ENCODE measurements at regions not wholly inside any gene's neighbourhood (a gene's known extent, or its start where the extent isn't known, plus 50 kb on each side); places are given as distances from the start of the nearest gene placed in this dataset.
"Not testable (repeated sequence)": the region's sequence is repeated elsewhere in the genome, so short reads cannot be mapped to it uniquely, and the experiment has no call there.

- no peak for DNase-seq (ENCODE audit: low spot score)
Observed at GRCh38 chr9:28464481-28465216, 891.4 kb upstream of the C9orf72 start.

DNA sequence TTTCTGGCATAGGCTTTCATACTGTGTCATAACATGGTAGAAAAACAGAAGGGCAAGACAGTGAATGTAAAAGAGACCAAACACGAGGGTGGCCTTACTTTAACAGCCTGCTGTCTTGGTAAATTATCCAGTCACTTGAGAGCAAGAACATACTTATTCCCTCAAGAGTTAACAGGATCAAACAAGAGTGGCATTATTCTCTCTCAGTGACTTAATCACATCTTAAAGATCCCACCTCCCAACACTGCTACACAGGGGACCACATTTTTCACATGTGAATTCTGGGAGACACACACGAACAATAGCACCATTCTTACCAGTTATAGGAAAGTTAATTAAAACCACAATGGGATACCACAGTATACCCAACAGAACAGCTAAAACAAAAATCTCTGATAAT lies 898.0 kb upstream of the C9orf72 start:
- no peak for DNase-seq (ENCODE audit: low spot score)

DNA sequence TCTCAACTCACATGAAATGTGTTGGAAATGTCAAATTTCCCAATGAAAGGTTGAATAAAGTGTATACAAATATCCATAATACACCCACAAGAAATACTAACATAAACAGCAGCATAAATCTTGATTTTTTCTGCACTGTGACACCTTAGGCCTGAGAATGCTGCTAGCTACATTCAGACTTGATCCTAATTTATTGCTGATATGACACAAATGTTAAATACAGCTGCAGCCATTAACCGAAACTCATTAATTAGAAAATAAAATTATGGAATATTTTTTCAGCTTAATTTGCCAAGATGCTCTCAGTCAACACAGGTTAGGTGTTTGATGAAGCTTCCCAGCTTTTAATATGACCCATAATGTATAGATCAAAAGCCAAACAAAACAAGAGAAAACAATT lies 914.3 kb upstream of the C9orf72 start:
- DNase-seq (ENCODE audit: low spot score), result no peak

DNA sequence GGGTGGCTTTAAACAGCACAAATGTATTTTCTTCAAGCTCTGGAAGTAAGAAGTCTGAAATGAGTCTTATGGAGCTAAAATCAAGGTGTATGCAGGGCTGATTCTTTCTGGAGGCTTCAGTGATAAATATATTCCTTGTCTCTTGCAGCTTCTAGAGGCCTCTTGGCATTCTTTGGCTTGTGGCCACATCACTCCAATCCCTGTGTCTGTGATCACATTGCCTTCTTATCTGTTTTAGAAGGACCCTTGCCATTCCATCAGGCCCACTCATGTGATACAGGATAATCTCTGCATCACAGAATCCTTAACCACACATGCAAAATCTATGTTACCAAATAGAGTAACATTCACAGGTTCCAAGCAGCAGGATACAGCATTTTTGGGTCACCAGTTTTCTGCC lies 917.8 kb upstream of the C9orf72 start:
- no peak for DNase-seq (ENCODE audit: low spot score)

DNA sequence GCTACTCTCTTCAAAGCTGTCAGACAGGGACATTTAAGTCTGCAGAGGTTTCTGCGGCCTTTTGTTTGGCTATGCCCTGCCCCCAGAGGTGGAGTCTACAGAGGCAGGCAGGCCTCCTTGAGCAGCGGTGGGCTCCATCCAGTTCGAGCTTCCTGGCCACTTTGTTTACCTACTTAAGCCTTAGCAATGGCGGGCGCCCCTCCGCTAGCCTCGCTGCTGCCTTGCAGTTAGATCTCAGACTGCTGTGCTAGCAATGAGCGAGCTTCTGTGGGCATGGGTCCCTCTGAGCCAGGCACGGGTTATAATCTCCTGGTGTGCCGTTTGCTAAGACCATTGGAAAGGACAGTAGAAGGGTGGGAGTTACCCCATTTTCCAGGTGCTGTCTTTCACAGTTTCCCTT lies 924.9 kb upstream of the C9orf72 start:
- DNase-seq (ENCODE audit: low spot score), result not testable (repeated sequence)

- no peak for DNase-seq (ENCODE audit: low spot score)
Observed at GRCh38 chr9:28502189-28502588, 928.9 kb upstream of the C9orf72 start.

GRCh38 chr9:28502741-28503140 lies 929.5 kb upstream of the C9orf72 start:
- DNase-seq (ENCODE audit: low spot score), result no peak

DNA sequence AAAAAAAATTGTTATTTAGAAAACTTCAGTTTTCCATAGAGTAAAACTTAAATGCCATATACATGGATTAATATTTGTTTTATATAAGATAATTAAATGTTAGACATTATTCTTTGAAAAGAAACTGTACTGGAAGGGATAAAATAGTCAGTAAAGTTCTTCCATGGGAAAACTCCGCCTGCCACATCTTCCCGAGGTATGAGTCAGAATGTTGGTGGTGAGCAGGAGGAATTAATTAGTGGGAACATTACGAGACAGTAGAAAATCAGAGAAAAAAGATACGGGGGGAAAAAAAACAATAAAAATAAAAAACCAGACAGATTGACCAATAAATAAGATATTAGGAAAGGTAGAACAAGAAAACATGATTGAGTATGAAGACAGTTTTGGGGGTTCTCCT lies 930.3 kb upstream of the C9orf72 start:
- no peak for DNase-seq (ENCODE audit: low spot score)

GRCh38 chr9:28518439-28518838 lies 945.2 kb upstream of the C9orf72 start:
- DNase-seq (ENCODE audit: low spot score), result no peak

DNA sequence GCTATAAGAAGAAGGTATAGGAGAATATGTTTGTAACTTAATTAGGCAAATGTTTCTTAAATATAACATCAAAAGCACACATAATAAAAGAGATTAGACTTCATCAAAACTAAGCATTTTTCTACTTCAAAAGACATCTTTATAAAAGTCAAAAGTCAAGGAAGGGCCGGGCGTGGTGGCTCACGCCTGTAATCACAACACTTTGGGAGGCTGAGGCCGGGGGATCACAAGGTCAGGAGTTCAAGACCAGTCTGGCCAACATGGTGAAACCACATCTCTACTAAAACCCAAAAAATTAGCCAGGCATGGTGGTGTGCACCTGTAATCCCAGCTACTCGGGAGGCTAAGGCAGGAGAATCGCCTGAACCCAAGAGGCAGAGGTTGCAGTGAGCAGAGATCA lies 951.0 kb upstream of the C9orf72 start:
- not testable (repeated sequence) for DNase-seq (ENCODE audit: low spot score)

DNA sequence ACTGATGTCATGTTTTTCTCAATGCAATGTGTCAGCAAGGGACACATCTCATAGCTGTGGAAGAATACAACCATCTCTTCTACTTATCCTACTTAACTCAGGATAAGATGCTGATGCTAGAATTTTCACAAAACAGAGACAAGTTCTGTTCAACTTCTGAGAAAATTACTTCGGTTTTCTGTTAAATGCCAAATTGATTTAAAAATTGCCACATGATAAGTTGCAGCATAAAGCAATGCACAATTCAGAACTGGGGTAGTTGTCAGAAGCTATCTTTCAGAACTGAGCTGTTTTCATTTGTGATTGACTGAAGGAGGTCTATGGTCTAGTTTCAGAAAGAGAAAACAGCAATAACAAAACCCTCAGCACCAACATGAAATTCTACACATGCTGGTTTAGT lies 954.8 kb upstream of the C9orf72 start:
- DNase-seq (ENCODE audit: low spot score), result no peak

DNA sequence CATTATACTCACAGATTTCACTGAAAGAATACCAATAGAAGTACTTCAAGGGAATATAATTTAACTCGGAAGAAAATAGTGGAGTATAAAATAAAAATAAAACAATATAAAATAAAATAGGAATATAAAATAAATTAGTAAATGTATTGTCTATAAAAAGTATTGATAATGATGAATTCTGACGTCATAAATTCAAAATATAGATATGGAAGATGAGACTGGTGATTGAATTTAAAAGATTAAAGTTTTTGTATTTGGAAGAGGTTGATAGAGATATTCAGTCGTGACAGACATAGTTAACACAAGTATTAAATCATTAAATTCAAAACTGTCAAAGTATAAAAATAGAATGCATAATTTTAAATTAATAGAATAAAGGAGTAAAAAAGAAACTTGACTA lies 964.9 kb upstream of the C9orf72 start:
- no peak for DNase-seq (ENCODE audit: low spot score)

DNA sequence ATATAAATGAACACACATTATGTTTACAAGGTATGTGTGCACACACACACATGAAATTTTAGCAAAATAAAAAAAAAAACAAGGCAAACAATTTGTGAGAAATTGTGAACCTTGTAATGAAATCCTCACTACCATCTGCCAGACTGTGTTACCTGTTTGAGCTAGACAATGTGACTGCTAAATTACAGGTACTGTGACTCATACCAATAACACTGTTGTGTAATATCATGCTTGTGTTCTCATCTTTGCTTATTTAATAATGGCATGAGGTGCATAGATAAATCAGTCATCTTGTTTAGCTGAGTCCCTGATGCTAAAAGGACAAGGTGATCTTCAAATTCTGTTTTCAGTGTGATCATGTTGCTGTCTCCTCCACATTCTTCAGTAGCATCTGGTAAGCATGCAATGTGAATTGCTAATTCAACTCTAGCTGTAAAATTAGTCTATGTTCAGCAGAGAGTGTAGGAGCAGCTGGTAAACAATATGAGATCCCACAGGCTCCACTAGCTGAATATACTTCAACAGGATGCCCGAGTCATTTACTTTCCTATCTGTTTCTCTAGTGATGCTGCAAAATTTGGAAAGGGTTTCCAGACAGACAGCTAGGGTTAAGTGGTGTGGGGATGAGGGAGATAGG lies 966.3 kb upstream of the C9orf72 start:
- DNase-seq (ENCODE audit: low spot score), result no peak

DNA sequence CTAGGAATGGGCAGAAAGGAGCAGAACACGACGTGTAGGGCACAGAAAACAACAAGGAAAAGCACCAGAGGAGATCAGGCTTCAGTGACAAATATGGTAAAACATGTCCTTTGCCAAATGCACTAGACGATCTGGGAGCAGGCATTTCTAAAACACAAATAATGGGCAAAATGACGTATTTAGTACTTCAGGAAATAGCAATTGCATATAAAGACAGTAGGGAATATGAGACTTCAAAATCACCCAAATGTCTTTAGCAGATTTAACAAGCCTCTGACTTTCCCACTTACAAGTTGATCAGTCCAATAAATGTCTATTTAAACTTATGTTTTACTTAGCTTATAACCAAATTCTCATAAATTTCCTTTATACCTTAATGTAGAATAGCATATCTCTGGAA lies 969.6 kb upstream of the C9orf72 start:
- no peak for DNase-seq (ENCODE audit: low spot score)

DNA sequence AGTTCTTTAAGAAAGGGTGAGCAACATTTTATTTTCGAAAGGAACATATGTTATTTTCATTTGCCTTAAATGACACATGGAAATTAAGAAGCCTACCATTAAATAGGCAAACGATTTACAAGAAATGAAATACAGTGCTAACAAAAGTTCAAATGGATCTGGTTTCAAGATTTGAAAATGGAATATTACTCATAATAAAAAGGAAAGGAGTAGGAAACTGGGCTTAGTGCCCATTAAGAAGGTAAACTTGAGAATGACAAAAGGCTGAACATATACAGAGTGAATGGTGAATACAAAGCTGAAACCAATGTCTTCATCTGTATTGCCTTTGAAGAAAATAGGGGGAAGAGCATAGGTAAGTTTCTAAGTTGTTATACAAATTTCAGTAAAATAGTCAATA lies 974.2 kb upstream of the C9orf72 start:
- DNase-seq (ENCODE audit: low spot score), result no peak

GRCh38 chr9:28563291-28563934 lies 990.1 kb upstream of the C9orf72 start:
- DNase-seq (ENCODE audit: low spot score), result no peak

DNA sequence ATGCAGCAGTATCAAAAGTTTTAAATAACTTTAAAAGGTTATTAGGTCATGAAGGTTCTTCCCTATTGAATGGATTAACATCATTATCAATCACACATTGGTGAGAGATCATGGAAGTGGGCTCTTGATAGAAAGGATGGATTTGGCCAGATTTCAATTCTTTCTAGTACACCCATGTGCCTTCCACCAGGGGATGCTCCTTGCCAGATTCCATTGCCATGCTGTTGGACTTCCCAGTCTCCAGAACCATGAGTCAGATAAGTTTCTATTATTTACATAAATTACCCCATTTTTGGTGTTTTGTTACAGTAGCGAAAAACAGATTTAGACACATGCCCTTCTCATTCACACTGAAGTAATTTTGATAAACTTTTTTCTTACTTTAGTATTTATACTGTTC lies 1010.6 kb upstream of the C9orf72 start:
- no peak for DNase-seq (ENCODE audit: low spot score)

- DNase-seq (ENCODE audit: low spot score), result no peak
Observed at GRCh38 chr9:28584542-28584941, 1011.3 kb upstream of the C9orf72 start.

GRCh38 chr9:28587052-28587451 lies 1013.8 kb upstream of the C9orf72 start:
- no peak for DNase-seq (ENCODE audit: low spot score)

DNA sequence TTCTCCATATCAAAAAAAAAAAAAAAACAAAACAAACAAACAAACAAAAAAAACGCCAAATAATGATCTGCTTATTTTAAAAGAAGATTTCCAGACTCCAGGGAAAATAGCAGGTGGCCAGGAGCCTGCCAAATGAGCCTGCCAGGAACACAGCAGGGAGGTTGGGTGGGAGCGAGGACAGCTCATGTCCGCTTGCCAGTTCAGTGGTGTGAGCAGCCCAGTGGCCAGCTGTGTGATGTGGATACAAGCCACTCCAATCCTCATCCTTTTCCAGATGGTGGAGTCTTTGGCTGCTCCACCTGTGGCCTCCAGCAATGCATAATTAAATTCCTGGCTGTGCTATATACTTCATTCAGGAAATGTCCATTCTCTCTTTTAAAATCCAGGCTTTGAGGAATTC lies 1025.1 kb upstream of the C9orf72 start:
- no peak for DNase-seq (ENCODE audit: low spot score)

GRCh38 chr9:28600226-28600625 lies 1026.9 kb upstream of the C9orf72 start:
- DNase-seq (ENCODE audit: low spot score), result no peak

DNA sequence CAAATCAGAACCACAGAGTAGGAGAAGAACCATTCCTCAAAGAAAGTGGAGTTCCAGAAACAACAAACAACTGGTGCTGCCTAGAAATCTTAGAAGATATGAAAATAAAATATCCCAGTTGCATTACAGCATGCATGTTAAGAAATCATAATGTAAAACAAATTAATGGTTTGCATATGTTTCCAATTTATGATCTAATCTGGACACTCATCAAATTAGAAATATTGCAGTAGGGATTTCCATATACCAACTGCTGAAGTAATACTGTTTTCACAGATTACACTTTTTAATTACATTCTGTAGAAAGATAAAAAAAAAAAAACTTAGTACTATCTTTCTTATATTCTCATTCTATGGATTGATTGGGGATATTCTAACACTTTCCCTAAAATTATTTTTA lies 1034.6 kb upstream of the C9orf72 start:
- DNase-seq (ENCODE audit: low spot score), result no peak

GRCh38 chr9:28610339-28610738 lies 1037.1 kb upstream of the C9orf72 start:
- no peak for DNase-seq (ENCODE audit: low spot score)

DNA sequence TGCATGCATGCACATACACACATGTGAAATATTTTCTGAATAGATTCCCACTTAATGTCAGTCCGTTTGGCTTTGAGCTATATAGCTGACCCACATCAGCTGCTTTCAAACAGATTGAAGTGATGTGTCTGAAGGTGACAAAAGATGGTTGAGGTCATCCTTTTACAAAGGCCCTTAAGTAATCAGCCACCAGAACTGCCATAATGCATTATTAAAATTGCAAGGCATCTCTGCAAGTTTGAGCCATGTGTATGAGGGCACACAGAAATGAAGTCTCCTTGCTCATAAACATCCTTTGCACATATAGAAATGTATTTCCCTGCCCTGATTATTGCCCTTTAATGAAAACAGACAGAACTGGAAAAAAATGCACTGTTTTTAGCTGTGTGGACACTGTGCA lies 1043.0 kb upstream of the C9orf72 start:
- DNase-seq (ENCODE audit: low spot score), result no peak

All from AG08396 (cell line).